Gastrocnemius medialis (tissue), 4 donors: ENCODE measurements at regions not wholly inside any gene's neighbourhood (a gene's known extent, or its start where the extent isn't known, plus 50 kb on each side); places are given as distances from the start of the nearest gene placed in this dataset.

Experiments
- ATAC-seq, 2 donors: fragments of 150-250 bp; one replicate each; pipeline ENCODE4 v1.9.1; 2016
- DNase-seq, 2 donors: peaks; one replicate each; pipeline ENCODE4 v3.0.0-alpha.2; 2019
- H3K27ac ChIP-seq, 4 donors: fragments of 200-600 bp; sonication (generic); 1 replicate in 1 of 4; 2 replicates in 3 of 4; pipeline ENCODE4 v1.5.1; 2016 to 2018; ENCODE audit warnings: mild to moderate bottlenecking in 2 of 4, moderate library complexity in 1 of 4
- H3K27me3 ChIP-seq, 3 donors: fragments of 200-600 bp; sonication (generic) in 2 of 3; 1 replicate in 1 of 3; 2 replicates in 2 of 3; pipeline versions ENCODE4 v1.5.1 to v1.6.0; 2016 to 2019; ENCODE audit warnings: mild to moderate bottlenecking in 1 of 3, moderate library complexity in 1 of 3
- H3K36me3 ChIP-seq, 2 donors: fragments of 200-600 bp; sonication (generic) in 1 of 2; one replicate each; pipeline ENCODE4 v1.5.1; 2017 to 2018
- H3K4me1 ChIP-seq, 2 donors: fragments of 200-600 bp; sonication (generic) in 1 of 2; one replicate each; pipeline ENCODE4 v1.5.1; 2016 to 2017; ENCODE audit warnings: mild to moderate bottlenecking in 2 of 2
- H3K4me3 ChIP-seq, 4 donors: fragments of 200-600 bp; sonication (generic) in 3 of 4; 1 replicate in 1 of 4; 2 replicates in 3 of 4; pipeline ENCODE4 v1.5.1; 2016 to 2019; ENCODE audit warnings: mild to moderate bottlenecking in 2 of 4
- H3K9me3 ChIP-seq, 3 donors: fragments of 200-600 bp; sonication (generic) in 2 of 3; 1 replicate in 1 of 3; 2 replicates in 2 of 3; pipeline ENCODE4 v1.5.1; 2016 to 2019
- CTCF ChIP-seq, 5 experiments: fragments of 450-650 bp in 3 of 5; fragments of 200-600 bp in 2 of 5; sonication (generic) in 2 of 5; IDR thresholded peaks in 4 of 5; conservative IDR thresholded peaks in 1 of 5; 1 replicate in 4 of 5; 2 replicates in 1 of 5; pipeline ENCODE4 v1.5.1; 2016 to 2019; ENCODE audit warnings: antibody characterized with exemption in 5 of 5, mild to moderate bottlenecking in 3 of 5, moderate library complexity in 3 of 5
- POLR2A ChIP-seq, 2 donors: fragments of 450-650 bp; IDR thresholded peaks; one replicate each; pipeline ENCODE4 v1.6.1; 2017; ENCODE audit warnings: antibody characterized with exemption in 2 of 2, mild to moderate bottlenecking in 2 of 2, moderate library complexity in 2 of 2
- in situ Hi-C, 4 donors: fragments of 200-750 bp; cut with MboI; loops; one replicate each; pipeline versions ENCODE4 v1.15.0 to v1.8.0; 2017; ENCODE audit warnings: low sequenced_read_pairs in 4 of 4
- intact Hi-C: fragments of 100-400 bp; cut with DNase I; formaldehyde crosslinking; loops from one replicate; pipeline ENCODE4 v1.15.1; 2023; ENCODE audit warnings: low total_unique reads

DNA sequence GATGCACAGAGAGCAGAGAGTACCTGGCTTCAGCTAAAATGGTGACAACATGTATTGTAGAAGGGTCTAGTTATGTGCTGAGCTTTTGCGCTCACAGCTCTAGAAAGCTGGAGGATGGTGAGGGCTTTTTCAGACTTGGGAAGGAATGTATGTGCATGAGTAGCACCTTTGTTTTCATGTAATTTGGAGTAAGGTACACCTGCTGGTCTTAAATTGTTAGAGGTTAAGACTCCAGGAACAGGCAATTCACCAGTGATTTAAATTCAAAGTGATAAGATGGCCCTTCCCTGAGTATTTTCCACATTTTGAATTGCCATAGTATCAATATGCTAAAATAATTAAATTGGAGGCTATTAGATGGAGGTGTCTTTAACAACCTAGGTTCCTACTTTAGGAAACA is 436.4 kb upstream of the GOLIM4 start:
- Histone ChIP-seq H3K27me3 (no peaks in the 10 kb centered on the region), H3K4me1 (no peaks in the 10 kb centered on the region), H3K4me3 (no peak overlapping the region), H3K9me3 (no peaks in the 10 kb centered on the region), H3K27ac (no peak overlapping the region), H3K36me3 (no peaks in the 10 kb centered on the region)
- in situ Hi-C loops (no loop called here), intact Hi-C loops (loop anchor here (1.0 kb wide), 1 partner anchor 10 kb away; no protein-coding TSS in a partner anchor)
- DNase-seq (no peak), ATAC-seq (no peak)
- no peak for TF ChIP-seq CTCF (IDR thresholded peaks at IDR 0.05 in 4 of 5, conservative IDR thresholded peaks at IDR 0.05 in 1 of 5)
- TF ChIP-seq POLR2A (IDR thresholded peaks at IDR 0.05) = no peak

DNA sequence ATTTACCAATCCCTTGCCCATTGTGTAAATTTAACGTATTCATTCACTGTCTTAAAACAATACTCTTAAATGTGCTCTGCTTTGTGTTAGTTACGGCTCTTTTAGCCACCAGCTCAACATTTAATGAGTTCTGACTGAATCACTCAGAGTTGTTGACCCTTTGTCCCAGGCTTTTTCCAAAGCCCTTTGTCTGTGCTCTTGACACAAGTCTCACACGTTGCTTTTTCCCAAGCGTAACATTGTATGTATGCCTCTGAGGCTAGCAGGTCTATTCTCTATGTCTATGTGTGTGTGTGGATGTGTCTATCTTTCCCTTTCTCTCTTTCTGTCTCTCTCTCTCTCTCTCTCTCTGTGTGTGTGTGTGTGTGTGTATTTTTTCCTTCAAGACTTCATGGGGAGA is 435.4 kb upstream of the GOLIM4 start:
- no peaks in the 10 kb centered on the region for H3K36me3 ChIP-seq

DNA sequence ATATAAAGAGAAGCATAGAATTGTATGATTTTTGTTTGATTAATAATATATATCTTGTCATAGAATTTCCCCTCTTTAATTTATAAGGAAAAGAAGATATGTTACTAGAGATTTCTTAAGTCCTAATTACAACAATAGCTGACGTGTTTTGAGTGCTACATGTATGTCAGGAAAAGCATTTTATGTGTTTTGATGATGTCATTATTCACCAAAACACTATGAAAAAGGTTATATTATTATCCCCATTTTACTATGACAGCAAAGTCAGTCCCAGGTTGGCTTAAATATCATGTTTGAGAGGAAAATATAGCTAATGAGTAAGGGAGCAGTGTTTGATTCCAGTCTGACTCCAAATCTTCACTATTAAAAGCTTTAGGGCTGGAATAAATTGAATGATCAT is 428.4 kb upstream of the GOLIM4 start:
- Histone ChIP-seq H3K9me3 (no peaks in the 10 kb centered on the region), H3K4me3 (no peak overlapping the region), H3K36me3 (no peaks in the 10 kb centered on the region), H3K27ac (no peak overlapping the region), H3K4me1 (no peaks in the 10 kb centered on the region), H3K27me3 (no peaks in the 10 kb centered on the region)
- in situ Hi-C loops (no loop called here), intact Hi-C loops (no loop called here)
- TF ChIP-seq POLR2A (IDR thresholded peaks at IDR 0.05) = no peak
- no peak for TF ChIP-seq CTCF (IDR thresholded peaks at IDR 0.05 in 4 of 5, conservative IDR thresholded peaks at IDR 0.05 in 1 of 5)
- ATAC-seq = no peak
- no peak for DNase-seq

More for the DNA sequence above, 435.4 kb upstream of the GOLIM4 start:
- ATAC-seq (no peak), DNase-seq (no peak)
- H3K4me1 ChIP-seq = no peaks in the 10 kb centered on the region
- no peaks in the 10 kb centered on the region for H3K9me3 ChIP-seq
- H3K27me3 ChIP-seq = no peaks in the 10 kb centered on the region
- in situ Hi-C loops = no loop called here
- no peak for TF ChIP-seq CTCF (IDR thresholded peaks at IDR 0.05 in 4 of 5, conservative IDR thresholded peaks at IDR 0.05 in 1 of 5)
- TF ChIP-seq POLR2A (IDR thresholded peaks at IDR 0.05) = no peak
- H3K4me3 ChIP-seq = no peak overlapping the region
- intact Hi-C loops = no loop called here
- no peak overlapping the region for H3K27ac ChIP-seq

DNA sequence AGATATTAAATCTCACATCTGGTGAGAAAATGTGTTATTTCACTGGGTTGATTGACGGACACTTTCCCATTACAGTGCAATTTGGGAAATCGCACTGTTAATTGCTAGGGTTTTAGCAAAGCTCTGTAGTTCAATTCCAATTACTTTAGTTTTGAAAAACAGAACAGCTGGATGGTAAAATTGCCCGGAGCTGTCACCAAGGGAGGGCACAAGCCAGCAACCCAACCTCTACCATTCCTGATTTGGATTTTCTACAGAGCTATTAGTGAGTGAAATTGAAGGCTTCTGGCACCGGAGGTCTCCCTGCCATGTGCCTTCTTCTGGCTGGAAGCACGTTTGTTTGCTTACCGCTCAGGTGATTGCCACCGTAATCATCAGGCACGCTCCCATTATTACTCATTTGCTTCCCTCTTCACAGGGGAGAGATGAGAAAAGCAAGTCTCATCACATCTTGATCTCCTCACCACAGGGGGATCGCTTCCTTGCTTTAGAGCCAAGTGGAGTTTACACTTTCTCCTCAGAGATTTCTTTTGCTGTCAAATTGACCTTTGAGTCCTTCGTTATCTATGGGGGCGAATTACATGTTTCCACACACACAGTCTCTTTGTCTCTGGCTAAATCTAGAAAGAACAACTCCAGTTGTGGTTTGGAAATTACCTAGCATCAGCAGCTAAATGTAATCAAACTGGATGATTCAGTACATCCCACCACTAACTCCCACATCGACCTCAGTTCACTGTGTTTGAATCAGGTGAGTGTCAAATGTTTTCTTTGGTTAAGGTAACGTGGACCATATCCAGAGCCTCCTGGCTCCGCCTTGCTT is 421.7 kb upstream of the GOLIM4 start:
- no peaks in the 10 kb centered on the region for H3K27me3 ChIP-seq
- no peak overlapping the region for H3K27ac ChIP-seq
- no peaks in the 10 kb centered on the region for H3K36me3 ChIP-seq
- H3K4me1 ChIP-seq = no peaks in the 10 kb centered on the region
- no peak overlapping the region for H3K4me3 ChIP-seq
- no peak for TF ChIP-seq POLR2A (IDR thresholded peaks at IDR 0.05)
- TF ChIP-seq CTCF (IDR thresholded peaks at IDR 0.05 in 4 of 5, conservative IDR thresholded peaks at IDR 0.05 in 1 of 5) = no peak
- H3K9me3 ChIP-seq = no peaks in the 10 kb centered on the region
- intact Hi-C loops = no loop called here
- no peak for DNase-seq
- in situ Hi-C loops = no loop called here
- no peak for ATAC-seq
